AG04449 (cell line): ENCODE measurements at regions not wholly inside any gene's neighbourhood (a gene's known extent, or its start where the extent isn't known, plus 50 kb on each side); places are given as distances from the start of the nearest gene placed in this dataset.

ENCODE experiments used
- CTCF ChIA-PET: fragments of 350-600 bp; formaldehyde crosslinking; extraction: SDS; loops from one replicate; lab custom pipeline; 2021; ENCODE audit warnings: antibody characterized with exemption; lab: Yijun Ruan, JAX
- POLR2A ChIA-PET: fragments of 400-600, 350-600 bp; formaldehyde crosslinking; extraction: SDS; loops from one replicate; lab custom pipeline; 2020; ENCODE audit warnings: antibody characterized with exemption, inconsistent platforms; lab: Yijun Ruan, JAX
- DNase-seq: peaks from one replicate; pipeline ENCODE4 v3.0.0-alpha.2; 2010; ENCODE audit warnings: low read depth, low spot score
- H3K4me3 ChIP-seq: 2 replicates; pipeline ENCODE4 v1.5.1; 2011; ENCODE audit warnings: low read depth, mild to moderate bottlenecking, control low read depth, low read length
- TF ChIP-seq, protein P1 (sequence below): IDR thresholded peaks from one replicate; pipeline ENCODE4 v1.5.1; 2011; ENCODE audit warnings: mild to moderate bottlenecking, moderate library complexity, low read length, control low read depth, inconsistent platforms; ENCODE audit not compliant: insufficient read depth; ENCODE audit errors: missing control alignments

DNA sequence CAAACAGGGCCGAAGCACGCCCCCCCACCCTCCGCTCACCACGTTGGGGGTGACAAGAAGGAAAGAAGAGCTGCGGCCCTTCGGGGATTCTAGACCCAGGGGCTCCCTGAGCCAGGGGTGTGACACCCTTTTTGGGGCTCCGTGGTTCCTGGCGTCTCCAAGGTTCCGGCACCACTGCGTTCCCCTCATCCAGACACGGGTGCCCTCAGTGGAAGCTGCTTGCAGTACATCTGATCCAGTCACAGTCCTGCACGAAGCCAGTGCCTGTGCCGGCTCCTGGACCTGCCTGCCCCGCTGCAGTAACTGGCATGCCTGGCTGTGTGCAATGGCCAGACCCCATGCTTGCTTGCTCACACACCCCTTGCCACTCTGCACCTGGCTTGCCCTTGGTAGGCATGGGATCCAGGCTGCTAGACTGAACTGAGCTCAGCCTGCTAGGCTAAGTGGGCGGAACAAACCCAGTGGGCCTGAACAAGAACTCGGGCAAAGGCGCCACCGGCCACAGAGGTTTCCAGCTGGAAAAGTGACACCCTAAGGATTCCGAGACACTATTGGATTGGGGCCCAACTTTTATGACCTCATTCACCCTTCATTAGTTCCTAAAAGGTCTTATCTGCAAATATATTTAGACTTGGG is 420.4 kb upstream of the AGA start:
- H3K4me3 ChIP-seq = no peak overlapping the region
- POLR2A ChIA-PET = no interaction called here
- DNase-seq = no peak
- TF ChIP-seq, protein P1, sequence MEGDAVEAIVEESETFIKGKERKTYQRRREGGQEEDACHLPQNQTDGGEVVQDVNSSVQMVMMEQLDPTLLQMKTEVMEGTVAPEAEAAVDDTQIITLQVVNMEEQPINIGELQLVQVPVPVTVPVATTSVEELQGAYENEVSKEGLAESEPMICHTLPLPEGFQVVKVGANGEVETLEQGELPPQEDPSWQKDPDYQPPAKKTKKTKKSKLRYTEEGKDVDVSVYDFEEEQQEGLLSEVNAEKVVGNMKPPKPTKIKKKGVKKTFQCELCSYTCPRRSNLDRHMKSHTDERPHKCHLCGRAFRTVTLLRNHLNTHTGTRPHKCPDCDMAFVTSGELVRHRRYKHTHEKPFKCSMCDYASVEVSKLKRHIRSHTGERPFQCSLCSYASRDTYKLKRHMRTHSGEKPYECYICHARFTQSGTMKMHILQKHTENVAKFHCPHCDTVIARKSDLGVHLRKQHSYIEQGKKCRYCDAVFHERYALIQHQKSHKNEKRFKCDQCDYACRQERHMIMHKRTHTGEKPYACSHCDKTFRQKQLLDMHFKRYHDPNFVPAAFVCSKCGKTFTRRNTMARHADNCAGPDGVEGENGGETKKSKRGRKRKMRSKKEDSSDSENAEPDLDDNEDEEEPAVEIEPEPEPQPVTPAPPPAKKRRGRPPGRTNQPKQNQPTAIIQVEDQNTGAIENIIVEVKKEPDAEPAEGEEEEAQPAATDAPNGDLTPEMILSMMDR = no peak
- CTCF ChIA-PET = no interaction called here

GRCh38 chr4:177879851-177880250 is 437.6 kb upstream of the AGA start:
- TF ChIP-seq, protein P1 = no peak
- ChIA-PET CTCF (no interaction called here), POLR2A (no interaction called here)
- no peak overlapping the region for H3K4me3 ChIP-seq
- DNase-seq = no peak

- POLR2A ChIA-PET = no interaction called here
- CTCF ChIA-PET = no interaction called here
- DNase-seq = no peak
- TF ChIP-seq, protein P1 = no peak
- no peak overlapping the region for H3K4me3 ChIP-seq
Measured at GRCh38 chr4:177895136-177895535, 452.9 kb upstream of the AGA start.

- TF ChIP-seq, protein P1 = no peak
- H3K4me3 ChIP-seq = no peak overlapping the region
- CTCF ChIA-PET = no interaction called here
- POLR2A ChIA-PET = no interaction called here
- DNase-seq = no peak
Measured at GRCh38 chr4:177901786-177902185, 459.5 kb upstream of the AGA start.

GRCh38 chr4:177902386-177902785 is 460.1 kb upstream of the AGA start:
- TF ChIP-seq, protein P1 = no peak
- no peak for DNase-seq
- POLR2A ChIA-PET = no interaction called here
- no peak overlapping the region for H3K4me3 ChIP-seq
- CTCF ChIA-PET = no interaction called here

DNA sequence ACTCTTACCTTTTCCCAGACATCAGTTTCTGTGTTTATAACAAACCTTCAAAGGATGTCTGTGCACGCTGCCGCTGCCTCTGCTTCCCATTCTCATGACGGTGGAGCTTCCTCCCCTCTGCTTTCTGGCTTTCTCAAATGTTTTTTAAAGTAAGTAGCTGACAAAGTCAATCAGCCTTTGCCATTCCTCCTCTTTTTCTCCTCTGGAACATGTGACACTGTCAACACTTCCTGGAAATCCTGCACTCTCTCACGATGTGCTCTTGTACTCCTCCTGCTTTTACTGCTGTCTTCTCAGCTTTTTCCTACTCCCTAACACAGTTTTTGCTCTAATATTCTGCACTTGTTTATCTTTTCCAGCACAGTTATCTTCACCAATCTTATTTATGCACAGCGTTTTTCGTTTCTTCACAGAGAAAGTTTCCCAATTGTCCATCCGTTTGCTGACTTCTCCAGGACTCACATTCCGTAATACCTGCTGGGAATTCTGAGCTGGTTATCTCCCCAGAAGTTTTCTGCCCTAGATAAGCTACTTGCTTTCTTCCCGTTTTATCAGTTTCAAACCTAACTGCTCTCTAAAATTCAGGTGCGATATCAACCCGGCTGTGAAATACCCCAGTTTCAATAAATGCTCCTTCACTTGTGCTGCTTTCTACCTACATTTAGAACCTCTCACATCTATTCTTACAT is 465.6 kb upstream of the AGA start:
- no peak overlapping the region for H3K4me3 ChIP-seq
- ChIA-PET POLR2A (no interaction called here), CTCF (no interaction called here)
- DNase-seq = no peak
- TF ChIP-seq, protein P1 = no peak
